Activated naive CD4-positive, alpha-beta T cell treated with anti-CD3 and anti-CD28 coated beads, Interleukin-2, amount 50 U/mL, for 16 hours (primary cell): ENCODE measurements at regions not wholly inside any gene's neighbourhood (a gene's known extent, or its start where the extent isn't known, plus 50 kb on each side); places are given as distances from the start of the nearest gene placed in this dataset.
"Not testable (repeated sequence)": the region's sequence is repeated elsewhere in the genome, so short reads cannot be mapped to it uniquely, and the experiment has no call there.

Experiments used
- DNase-seq: peaks from one replicate; pipeline ENCODE4 v3.0.0-alpha.2; 2020

DNA sequence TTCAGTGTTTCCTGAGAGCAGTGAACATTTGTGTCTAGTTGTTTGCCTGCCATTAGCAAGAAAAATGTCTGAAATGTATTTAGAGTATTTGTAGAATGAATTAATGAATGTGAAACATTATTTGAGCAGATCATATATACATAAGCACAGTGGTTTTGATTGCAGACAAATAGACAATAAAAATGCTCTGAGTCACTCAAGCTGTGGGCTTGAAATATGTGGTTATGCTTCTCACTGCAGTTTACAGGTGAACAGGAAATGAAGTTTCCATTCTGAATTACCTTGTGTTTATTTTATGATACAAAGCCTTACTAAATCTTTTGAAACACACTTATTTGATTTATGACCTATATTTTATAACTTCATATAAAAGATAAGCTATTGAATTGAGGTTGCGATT is 827.7 kb downstream of the TMTC2 start:
- no peak for DNase-seq

DNA sequence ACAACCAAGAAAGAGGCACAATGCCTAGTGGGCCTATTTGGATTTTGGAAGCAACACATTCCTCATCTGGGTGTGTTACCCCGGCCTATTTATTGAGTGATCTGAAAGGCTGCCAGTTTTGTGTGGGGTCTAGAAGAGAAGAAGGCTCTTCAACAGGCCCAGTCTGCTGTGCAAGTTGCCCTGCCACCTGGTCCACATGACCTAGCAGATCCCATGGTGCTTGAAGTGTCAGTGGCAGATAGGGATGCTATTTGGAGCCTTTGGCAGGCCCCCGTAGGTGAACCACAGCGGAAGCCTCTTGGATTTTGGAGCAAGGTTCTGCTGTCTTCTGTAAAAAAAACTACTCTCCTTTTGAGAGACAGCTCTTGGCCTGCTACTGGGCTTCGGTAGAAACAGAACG is 820.1 kb downstream of the TMTC2 start:
- DNase-seq, result no peak

DNA sequence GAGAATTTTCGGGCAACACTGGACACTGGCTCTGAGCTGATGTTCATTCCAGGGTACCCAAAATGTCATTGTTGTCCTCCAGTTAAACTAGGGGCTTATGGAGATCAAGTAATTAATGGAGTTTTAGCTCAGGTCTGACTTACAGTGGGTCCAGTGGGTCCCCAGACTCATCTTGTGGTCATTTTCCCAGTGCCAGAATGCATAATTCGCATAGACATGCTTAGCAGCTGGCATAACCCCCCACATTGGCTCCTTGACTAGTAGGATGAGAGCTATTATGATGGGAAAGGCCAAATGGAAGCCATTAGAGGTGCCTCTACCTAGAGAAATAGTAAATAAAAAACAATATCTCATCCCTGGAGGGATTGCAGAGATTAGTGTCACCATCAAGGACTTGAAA is 818.9 kb downstream of the TMTC2 start:
- no peak for DNase-seq

DNA sequence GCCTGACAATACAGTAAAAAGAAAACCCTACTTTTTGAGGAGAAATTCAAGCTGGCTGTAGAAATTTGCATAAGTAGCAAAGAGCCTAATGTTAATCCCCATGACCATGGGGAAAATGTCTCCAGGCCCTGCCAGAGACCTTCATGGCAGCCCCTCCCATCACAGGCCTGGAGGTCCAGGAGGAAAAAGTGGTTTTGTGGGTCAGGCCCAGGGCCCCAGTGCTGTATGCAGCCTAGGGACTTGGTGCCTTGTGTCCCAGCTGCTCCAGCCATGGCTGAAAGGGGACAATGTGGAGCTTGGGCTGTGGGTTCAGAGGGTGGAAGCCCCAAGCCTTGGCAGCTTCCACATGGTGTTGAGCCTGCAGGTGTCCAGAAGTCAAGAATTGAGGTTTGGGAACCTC is 813.2 kb downstream of the TMTC2 start:
- DNase-seq, result not testable (repeated sequence)

DNA sequence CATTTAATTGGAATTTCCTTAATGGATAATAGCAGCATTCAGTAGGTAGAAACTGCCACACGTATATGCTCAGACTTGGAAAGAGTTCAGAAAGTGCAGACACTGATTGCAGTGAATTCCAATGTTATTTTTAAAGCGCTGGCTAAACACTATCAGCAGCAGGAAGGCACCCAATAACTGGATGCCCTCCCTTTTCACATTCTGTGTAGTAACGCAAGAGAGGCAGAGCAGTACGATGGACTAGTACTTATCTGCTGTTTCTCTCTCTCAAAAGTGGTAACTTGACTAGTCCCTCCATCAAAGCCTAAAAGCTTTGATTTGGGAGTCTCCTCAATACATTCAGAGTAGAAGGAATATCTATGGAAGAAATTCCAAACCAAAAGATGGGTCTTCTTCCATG is 791.0 kb downstream of the TMTC2 start:
- no peak for DNase-seq

DNA sequence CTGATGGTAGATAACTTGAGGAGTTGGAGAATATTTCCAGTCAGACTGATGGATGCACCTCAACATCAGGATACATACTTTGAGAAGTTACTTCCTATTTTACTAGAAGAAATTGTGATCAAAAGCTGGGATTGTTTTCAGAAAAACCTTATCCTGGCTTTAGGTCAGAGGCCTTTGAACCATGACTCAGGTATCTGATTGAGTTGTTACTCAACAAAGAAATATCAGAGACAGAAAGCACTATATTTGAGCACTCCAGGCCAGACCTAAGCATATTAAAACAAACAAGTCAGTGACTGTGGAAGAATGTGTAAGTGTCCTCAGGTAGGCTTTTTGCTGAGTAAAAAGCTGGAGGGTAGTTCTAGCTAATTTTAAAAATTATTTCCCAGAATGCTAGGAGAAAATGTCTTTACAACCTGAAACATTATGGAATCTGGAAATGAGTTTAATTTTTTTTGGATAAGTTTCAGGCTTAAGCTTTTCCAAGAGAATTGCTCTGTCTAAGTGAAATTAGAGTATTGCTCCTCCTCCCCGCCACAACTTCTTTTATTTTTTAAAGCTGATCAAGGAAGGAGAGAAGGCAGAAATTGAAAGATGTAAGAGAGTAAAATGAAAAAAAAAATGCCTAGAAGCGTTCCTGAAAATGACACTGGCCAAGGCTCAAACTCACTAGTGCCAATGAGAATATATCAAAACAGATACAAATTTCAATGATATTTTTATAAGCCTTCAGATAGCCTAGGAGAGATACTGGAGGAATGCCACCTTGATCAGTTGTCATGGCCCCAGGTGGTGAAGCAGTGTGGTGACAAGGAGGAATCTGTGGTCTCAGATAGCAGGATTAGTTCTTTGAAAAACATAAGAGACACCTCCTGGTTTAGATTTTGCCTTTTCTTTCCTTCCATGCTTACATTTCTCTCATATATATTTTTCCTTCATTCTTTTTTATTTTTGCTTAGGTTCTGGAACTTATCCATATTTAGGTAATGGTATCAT is 790.3 kb downstream of the TMTC2 start:
- no peak for DNase-seq

DNA sequence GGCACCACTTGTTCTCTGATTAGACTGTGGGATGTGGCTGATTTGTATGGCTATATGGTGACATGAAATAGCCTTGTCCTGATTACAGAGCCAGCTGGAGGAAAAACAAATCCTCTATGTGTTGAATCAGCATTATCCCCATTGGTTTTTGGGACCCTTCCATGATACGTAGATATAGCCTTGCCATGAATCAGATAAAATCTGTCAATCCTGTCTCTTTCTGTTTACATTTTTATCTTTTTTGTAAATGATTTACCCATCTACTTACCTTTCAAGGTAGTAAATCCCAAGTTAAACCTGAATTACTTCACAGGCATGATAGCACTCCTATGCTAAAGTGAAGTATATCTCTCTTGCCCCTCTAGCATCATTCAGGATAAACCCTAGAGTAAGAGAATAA is 789.3 kb downstream of the TMTC2 start:
- DNase-seq, result no peak

DNA sequence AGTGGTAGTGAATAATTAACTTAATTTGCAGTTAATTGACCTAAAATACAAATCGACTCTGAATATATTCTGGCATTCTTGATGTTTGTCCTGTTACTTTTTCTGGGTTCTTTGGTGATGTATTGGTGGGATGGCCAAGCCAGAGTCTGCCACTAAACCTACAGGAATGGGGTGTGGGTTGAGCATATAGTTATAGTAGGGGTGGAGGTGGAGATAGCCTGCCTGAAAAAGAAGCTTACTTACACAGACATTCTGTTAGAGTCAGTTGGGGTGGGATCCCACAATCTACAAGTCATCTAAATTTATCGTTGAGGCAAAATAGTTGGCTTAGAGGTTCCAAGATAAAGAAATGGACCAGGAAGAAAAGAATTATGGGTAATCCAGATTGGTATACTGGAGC is 787.7 kb downstream of the TMTC2 start:
- DNase-seq, result no peak

DNA sequence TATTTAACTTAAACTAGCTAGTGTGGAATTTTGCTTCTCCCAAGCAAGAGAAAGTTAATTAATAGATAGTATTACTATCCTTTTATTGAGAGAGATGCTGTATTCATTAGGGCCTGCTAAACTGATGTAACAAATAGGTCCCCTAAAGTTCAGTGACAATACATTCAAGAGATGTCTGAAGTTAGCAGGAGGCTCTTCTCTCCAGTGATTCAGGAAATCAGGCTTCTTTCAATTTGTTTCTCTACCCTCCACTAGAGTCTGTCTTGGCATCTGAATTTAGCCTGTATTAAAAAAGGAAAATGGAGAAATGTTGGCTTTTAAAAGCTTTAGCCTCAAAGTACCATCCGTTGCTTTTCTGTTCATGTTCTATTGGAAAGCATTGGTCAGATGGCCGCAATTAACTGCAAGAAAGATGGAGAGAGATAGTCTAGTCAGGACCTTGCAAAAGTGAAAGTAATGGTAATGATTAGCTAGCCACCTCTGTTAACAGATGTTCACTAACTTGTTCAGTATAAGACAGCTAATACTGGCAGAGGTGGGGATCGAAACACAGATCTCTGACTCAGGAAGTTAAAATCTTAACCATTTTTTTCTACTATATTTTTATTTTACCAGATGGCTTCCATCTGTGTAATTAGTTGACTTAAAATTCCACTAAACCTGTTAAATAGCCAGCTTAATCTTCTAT is 786.8 kb downstream of the TMTC2 start:
- no peak for DNase-seq

DNA sequence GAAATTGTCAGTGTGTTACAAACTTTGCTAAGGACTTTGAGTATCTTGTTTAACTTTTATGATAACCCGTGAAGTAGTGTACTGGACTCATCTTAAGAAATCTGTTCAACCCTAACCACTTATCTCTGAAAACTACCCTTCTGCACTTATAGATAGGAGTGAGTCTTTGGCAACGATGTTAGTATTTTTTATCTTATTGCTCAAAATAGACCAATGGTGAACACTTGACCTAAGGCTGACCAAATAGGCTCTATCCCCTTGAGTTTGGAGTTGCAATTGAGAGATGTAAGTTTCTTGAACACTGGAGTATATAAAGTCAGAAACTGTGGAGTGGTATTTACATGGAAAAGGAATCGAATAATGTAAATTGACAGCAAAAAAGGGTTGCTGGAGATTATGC is 786.1 kb downstream of the TMTC2 start:
- no peak for DNase-seq

DNA sequence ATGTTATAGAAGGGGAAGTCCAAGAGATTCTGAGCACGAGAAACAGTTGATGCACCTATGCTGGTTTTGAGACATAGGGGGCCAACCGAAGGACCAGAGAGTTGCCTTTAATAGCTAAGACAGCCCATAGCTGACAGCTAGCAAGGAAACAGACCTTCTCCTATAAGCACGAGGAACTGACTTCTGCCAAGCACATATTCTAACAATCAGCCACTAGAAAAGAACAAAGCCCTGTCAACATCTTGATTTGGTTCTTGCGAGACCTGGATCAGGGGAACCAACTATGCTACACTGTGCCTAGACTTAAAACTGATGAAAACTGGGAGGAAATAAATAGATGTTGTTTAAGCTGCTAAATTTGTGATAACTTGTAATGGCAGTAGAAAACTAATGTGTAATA is 785.6 kb downstream of the TMTC2 start:
- DNase-seq, result no peak

DNA sequence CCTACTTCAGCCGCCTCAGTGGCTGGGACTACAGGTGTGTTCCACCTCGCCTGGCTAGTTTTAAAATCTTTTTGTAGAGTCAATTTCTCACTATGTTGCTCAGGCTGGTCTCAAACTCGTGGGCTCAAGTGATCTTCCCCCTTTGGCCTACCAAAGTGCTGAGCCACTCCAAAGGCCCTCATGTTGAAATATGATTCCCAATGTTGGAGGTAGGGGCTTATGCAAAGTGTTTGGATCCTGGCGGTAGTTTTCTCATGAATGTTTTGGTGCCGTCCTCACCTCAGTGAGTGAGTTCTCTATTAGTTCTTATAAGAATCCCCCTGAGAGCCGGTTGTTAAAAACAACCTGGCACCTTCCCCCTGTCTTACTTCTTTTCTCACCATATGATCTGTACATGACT is 784.6 kb downstream of the TMTC2 start:
- DNase-seq, result no peak

DNA sequence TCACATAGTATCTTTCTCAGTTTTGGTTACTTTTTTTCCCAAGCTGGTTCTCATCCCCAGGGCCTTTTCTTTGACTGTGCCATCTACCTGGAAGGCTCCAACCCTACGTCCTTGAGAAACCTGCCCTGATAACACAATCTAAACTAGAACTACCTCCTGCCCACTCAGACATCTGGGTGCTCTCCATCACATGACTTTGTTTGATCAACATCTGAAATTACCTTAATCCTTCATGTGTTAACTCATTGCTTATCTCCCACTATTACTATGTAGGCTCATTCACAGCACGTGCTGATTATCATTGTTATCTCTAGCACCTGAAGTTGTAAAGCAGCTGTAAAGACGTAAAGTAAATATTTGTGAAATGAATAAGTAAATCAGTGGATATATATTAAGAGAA is 784.0 kb downstream of the TMTC2 start:
- DNase-seq, result no peak

DNA sequence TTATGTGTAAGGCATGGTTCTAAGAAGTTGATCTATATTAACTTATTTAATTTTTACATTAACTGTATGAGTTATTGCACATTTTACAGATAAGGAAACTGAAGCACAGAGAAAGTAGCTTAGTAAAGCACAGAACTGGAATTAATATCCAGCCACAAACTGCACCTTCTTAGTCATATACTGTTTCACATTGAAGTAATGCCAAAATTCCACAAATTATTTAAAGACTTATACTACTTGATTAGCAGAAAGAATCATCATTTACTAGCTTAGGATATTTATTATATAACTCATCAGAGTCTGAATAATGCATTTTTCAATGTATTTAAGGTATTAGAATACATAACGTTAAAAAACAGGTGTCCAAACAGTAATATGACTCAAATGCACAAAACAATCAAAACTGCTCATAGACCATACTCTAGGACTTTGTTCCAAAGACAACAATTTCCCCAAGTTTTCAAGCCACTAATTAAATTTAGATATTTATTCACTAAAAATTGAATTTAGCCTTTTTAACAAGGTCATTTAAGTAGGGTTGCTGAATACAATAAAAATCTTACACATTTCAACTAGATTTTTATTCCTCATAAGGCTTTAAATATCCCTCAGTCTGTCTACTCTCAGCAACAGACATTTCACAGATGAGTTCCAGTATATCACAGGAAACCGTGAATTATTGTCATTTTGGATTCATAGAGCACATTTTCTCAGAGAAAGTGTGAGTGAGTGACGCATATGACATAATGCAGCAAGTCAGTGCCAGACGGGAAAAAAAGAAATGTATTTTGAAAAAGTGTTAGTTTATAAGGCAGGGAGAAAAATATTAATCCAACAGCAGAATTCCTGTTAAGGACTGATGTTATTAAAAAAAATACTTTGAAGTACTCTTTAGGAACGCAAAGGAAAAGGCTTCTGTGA is 782.5 kb downstream of the TMTC2 start:
- no peak for DNase-seq

DNA sequence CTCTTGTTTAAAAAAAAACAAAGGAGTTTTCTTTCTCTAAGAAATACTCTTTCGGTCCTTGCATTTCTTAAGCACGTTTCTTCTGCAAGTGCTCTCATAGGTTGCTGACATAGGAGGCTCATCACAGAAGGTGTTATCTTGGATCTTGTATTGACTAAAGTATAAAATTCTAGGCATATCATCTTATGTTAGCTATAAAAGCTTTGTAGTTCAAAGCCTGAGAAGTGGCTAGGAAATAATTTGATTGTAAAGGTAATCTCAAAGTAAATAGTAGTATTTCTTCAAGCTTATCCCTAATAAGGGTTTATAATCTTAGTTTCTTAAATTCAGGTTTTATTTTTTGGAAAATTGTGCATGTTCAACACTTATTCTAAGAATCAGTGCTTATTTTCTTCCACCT is 778.9 kb downstream of the TMTC2 start:
- no peak for DNase-seq

DNA sequence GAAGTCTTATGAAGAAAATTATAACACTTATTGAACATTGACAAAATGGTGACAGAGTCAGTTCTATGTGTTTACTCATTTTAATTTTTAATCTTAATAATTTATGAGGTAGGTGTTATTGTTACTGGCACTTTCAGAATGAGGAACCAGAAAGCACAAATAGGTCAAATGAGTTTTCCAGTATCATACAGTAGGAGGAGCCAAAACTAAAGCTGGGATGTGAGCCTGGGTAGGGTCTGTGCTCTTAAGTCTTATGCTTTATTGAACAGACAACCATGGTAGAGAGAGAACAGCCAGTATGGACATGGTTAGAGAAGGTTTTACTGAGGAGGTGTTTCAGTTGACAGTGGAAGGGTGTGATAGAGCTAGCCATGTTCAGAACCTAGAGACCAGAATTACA is 775.7 kb downstream of the TMTC2 start:
- DNase-seq, result no peak

DNA sequence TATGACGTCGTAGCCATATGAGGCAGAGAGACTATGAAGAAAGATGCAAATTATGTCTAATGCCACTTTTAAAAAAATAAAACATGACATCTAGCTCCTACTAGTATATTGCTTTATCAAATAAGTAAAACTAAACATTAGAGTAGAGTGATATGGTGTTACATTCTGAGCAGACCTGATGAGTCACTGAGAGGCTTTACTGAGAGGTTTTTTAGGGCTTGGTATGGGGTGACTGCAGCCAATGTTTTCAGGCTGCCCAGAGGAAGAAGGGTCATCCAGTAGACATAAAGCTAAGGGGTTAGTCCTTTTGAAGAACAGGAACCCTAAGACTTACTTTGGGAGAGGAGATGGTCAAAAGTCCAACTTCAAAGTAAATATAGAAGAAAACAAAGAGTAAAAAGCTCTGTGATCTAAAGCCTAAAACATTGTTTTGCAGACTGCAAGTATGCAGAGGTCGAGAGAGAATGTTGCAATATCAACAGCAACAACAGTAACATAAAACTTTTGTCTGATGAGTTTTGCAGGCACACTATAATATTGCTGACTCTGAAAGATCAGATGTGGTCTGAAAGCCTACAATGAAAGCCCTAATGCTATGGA is 774.7 kb downstream of the TMTC2 start:
- no peak for DNase-seq

DNA sequence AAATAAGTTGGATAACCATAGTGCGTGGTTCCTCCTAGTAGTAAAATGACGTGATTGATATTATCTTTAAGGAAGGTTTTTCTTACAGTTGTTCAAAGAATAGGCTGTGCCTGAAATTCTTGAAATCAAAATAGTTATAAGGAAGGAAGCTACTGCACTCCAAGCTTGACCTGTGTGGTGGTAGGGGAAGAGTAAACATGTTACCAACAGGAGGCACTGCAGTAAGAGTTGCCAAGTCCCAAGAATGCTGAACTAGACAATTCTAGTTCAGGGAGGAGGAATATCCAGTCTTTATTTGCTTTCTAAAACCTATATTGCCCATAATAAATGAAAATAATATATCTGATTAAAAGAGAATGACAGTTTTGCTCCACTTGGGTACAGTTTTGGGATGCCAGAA is 764.5 kb downstream of the TMTC2 start:
- no peak for DNase-seq

DNA sequence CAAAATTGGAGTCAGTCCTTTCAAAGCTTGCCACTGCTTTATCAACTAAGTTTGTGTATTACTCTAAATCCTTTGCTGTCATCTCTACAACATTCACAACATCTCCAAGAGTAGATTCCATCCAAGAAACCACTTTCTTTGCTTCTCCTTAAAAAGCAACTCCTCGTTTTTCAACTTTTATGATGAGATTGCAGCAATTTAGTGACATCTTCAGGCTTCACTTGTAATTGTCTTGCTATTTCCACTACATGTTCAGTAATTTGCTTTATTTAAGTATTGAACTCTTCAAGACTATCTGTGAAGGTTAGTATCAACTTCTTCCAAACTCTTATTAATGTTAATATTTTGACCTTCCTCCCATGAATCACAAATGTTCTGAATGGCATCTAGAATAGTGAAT is 747.9 kb downstream of the TMTC2 start:
- DNase-seq, result no peak

DNA sequence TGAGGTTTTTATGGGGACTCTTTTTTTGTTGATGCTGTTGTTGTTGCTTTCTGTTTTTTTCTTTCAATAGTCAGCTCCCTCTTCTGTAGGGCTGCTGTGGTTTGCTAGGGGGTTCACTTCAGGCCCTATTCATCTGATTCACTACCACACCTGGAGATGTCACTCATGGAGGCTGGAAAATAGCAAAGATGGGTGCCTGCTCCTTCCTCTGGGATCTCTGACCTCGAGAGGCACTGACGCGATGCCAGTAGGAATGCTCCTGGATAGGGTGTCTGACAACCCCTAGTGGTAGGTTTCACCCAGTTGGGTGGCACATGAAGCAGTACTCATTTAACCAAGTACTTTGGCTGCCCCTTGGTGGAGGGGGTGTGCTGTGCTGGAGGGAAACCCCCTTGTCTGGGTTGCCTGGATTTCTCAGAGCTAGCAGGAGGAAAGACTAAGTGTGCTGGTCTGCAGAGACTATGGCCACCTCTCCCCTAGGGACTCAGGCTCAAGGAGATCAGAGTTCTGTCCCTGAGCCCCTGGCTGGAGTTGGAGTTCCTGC is 745.5 kb downstream of the TMTC2 start:
- DNase-seq, result no peak

DNA sequence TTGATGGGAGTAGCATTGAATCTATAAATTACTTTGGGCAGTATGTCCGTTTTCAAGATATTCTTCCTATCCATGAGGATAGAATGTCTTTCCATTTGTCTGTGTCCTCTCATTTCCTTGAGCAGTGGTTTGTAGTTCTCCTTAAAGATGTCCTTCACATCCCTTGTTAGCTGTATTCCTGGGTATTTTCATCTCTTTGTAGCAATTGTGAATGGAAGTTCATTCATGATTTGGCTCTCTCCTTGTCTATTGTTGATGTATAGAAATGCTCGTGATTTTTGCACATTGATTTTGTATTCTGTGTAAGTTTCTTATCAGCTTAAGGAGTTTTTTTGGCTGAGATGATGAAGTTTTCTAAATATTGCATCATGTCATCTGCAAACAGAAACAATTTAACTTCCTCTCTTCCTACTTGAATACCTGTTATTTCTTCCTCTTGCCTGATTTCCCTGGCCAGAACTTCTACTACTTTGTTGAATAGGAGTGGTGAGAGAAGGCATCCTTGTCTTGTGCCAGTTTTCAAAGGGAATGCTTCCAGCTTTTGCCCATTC is 741.0 kb downstream of the TMTC2 start:
- not testable (repeated sequence) for DNase-seq

DNA sequence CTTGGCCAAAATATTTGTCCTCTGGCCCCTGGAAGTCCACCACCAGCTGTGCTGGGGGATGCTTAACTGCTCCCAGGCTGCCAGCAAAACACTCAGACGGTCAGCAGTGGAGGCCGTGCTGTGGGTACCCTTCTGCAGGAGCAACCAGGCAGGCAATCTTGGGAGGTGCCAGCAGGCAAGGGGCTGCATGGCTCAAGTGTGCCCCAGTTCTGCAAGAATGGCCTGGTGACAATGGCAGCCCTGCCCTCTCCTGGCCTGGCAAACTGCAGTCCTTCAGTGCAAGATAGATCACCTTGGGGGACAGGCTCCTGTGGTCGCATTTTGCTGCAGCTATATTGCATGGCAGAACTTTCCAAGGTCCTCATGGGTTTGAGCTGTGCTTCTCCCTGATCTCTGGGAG is 728.3 kb downstream of the TMTC2 start:
- no peak for DNase-seq
